ENCODE measurements at regions not wholly inside any gene's neighbourhood (a gene's known extent, or its start where the extent isn't known, plus 50 kb on each side); places are given as distances from the start of the nearest gene placed in this dataset.
"Not testable (repeated sequence)": the region's sequence is repeated elsewhere in the genome, so short reads cannot be mapped to it uniquely, and the experiment has no call there.

DNA sequence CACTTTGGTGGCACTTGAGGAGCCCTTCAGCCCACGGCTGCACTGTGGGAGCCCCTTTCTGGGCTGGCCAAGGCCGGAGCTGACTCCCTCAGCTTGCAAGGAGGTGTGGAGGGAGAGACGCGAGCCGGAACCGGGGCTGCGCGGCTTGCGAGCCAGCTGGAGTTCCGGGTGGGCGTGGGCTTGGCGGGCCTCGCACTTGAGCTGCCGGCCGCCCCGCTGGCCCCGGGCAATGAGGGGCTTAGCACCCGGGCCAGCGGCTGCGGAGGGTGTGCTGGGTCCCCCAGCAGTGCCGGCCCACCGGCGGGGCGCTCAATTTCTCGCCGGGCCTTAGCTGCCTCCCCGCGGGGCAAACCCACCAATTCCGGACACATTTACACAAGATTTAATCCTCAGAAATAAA, 113.7 kb upstream of the RXFP1 start:
- DNase-seq (ENCODE audit: low spot score) = not testable (repeated sequence)

DNA sequence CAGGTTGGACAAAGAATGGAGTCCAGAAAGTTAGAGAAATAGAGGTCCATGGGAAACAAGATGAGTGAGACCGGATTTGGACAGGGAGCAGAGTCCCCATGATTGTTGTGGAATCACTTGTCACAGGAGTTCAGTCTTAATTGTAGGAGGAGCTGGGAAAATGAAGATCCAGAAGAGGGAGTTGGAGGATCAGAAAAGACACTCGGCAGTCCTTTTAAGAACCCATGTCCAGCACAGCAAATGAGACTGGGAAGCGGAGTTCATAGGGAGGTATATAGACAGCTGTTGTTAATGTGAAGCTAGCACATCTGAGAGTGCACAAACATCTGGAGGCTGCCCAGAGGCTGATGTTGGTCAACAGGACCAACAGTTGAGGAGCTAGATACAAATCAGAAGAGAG, 111.4 kb upstream of the RXFP1 start:
- DNase-seq (ENCODE audit: low spot score) = peak; percentile 44

DNA sequence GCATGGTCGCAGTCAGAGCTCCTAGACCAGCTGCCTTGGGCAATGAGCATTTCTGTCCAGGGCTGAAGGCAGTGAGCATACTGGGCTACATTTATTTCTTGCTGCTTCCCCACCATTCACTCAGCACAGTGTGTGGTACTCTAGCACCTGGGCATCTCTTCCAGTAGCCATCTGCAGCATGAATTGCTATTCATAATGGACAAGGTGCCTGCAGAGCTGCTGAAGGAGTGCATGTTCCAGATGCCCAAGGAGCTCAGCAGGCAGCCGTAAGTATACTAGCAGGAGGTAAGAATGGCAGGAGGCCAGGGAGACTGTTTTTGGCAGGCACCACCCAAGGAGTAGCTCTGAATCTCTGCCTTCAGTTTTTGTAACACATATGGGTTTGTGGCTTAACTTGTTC, 110.4 kb upstream of the RXFP1 start:
- DNase-seq (ENCODE audit: low spot score) = no peak

DNA sequence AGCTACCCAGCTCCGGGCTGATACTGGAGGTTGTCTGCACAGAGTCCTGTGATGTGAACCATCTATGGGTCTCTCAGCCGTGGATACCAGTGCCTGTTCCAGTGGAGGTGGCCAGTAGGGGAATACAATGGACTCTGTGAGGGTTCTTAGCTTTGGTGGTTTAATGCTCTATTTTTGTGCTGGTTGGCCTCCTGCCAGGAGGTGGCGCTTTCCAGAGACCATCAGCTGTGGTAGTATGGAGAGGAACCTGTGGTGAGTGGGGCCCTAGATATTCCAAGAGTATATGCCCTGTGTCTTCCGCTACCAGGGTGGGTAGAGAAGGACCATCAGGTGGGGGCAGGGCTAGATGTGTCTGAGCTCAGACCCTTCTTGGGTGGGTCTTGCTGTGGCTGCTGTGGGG, 103.0 kb upstream of the RXFP1 start:
- DNase-seq (ENCODE audit: low spot score) = not testable (repeated sequence)

DNA sequence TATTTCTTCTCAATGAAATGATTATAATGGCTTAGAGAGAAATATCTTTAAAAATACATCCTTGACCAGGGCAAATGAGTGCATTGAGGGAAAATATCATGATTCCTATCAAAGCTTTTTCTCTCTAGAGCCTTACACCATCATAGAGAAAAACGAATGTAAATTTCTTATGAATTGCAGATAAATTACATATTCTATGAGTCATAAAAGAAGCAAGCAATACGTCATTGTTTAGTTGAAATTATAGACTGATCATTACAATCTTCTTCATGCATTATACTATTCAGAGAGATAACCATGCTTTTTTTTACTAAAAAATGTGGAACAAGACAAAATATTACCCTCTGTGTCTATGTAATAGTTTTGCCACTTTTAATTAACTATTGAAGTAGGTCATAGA, 100.9 kb upstream of the RXFP1 start:
- no peak for DNase-seq (ENCODE audit: low spot score)

DNA sequence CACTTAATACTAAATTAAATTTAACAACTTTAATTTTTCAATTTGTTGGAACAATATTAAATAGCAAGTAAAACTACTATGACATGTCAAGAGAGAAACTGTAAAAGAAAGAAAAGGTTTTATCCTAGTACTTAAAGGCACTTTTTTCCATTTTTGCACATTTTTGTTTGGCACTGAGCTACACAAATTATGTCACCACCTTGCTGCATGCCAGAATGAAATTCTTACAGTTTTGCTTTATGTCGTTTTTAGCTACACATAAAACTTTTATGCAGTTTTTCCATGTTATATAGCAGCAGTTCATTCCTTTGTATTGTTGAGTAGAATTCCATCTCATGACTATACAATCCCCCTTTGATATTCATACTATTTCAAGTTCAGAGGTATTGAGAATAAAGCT, 99.1 kb upstream of the RXFP1 start:
- no peak for DNase-seq (ENCODE audit: low spot score)

DNA sequence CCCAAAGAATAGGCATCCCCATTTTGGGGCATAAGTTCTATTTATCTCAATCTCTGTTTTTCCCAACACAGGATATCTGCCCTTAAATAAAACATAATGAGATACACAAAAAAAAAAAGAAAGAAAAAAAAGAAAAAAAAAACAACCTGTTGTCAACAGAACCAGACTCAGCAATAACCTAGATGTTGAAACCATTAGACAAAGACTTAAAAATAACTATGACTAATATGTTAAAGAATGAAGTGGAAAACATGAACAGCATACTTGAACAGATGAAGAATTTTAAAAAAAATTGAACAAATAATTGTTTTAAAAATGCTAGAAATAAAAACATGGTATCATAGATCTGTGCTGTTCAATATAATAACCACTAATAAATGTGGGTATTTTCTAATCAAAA, 93.4 kb upstream of the RXFP1 start:
- DNase-seq (ENCODE audit: low spot score) = peak; percentile 17

DNA sequence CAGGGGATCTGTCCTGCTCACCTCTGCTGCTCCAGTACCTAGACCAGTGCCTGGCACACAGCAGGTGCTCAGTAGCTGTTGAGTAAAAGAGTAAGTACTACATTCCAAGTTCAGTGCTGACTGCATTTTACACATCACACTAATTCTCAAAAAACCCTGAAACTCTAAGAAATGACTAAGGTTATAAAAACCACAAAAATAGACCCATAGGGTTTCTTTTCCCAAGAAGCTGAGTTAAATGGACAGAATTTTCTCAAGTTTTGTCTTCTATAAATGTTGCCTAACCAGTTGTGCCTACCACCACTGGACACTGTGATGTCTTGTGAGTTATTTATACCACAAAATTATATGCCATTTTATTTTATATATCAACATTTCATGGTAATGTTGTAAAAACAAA, 78.9 kb upstream of the RXFP1 start:
- DNase-seq (ENCODE audit: low spot score) = no peak

DNA sequence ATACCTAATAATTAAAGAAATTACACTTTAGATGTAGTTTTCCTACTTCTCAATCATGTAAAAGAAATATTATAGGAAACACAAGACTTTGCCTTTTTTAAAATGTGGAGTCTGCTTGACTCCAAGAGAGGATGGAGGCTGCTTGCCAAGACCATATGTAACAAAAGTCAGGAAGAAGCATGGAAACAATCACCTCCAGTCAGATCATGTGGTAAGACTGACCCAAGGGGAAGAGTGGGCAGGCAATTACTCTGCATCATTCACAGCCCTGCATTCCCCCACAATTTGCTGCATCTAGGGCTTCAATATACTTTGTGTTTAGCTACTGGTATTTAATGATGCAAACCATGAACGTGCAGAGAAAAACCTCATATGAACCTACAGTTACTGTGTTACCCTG, 78.0 kb upstream of the RXFP1 start:
- no peak for DNase-seq (ENCODE audit: low spot score)

DNA sequence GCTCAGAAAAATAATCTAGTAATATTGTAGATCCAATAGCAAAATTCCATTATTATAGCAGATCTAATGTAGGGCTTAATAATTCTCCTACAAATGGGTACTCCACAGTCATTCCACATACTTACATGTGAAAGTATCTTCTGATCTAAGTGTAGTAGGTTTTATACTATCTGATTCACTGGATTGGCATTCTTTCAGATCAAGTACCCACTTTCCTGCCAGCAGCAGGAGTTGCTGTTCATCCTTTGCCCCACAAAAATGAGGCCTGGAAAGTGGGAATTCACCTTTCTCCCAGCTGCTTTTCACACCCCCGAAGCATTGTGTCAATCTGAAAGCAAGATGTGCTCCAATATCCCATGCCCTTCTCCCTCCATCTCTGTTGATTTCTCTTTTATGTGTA, 77.1 kb upstream of the RXFP1 start:
- DNase-seq (ENCODE audit: low spot score) = no peak

DNA sequence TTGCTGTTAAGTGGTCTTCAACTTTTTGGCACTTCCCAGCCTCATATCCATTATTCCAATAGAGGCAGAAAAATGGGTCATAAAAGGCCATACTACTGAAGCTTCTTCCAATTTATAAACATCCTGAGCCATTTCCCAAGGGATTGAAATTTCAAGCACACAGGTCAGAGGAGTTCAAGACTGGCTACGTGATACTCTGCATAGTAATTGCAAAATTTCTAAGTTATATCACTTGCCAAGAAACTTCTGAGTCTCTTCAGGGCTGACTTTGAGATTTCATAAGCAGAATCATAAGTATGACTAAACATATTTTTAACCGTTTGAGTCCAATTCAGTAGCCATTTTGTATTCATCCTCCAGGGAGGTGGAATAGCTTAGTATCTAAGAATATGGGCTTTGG, 75.6 kb upstream of the RXFP1 start:
- peak; percentile 49 for DNase-seq (ENCODE audit: low spot score)

DNA sequence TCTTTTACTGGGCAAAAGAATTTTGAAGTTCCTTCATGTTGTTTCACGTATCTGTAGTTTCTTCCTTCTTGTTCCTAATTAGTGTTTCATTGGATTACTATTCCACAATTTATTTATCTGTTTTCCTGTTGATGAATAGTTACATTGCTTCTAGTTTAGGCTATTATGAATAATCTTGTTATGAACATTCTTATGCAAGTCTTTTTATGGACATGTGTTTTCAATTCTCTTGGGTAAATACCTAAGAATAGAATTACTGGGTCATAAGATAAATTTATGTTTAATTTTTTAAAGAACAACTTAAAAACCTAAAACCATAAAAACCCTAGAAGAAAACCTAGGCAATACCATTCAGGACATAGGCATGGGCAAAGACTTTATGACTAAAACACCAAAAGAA, 70.9 kb upstream of the RXFP1 start:
- DNase-seq (ENCODE audit: low spot score) = no peak

DNA sequence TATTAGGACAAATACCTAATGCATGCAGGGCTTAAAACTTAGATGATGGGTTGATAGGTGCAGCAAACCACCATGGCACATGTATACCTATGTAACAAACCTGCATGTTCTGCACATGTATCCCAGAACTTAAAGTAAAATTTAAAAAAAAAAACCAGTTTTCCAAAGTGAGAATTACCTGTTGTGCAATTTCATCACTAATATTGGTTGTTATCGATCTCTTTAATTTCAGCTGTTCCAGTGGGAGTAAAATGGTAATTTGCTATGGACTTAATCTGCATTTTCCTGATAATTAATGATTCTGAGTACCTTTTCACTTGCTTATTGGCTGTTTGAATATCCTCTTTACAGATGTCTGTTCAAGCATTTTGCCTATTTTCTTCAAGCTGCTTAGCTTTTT, 69.6 kb upstream of the RXFP1 start:
- DNase-seq (ENCODE audit: low spot score) = not testable (repeated sequence)

DNA sequence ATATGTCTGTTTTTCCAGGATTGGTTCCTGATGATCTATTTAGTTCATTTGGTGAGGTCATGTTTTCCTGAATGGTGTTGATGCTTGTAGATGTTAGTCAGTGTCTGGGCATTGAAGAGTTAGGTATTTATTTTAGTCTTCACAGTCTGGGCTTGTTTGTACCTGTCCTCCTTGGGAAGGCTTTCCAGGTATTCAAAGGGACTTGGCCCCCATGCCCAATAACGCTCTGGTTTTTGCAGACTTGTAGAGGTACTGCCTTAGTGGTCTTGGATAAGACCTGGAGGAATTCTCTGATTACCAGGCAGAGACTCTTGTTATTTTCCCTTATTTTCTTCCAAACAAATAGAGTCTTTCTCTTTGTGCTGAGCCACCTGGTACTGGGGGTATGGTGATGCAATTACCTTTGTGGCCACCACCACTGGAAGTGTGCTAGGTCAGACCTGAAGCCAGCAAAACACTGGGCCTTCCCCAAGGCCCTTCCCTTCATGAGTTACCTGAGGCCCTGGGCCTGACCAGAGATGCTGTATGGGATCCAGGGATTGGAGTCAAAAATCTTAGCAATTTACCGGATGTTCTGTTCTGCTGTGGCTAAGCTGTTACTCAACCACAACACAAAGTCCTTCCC, 63.3 kb upstream of the RXFP1 start:
- DNase-seq (ENCODE audit: low spot score) = no peak

DNA sequence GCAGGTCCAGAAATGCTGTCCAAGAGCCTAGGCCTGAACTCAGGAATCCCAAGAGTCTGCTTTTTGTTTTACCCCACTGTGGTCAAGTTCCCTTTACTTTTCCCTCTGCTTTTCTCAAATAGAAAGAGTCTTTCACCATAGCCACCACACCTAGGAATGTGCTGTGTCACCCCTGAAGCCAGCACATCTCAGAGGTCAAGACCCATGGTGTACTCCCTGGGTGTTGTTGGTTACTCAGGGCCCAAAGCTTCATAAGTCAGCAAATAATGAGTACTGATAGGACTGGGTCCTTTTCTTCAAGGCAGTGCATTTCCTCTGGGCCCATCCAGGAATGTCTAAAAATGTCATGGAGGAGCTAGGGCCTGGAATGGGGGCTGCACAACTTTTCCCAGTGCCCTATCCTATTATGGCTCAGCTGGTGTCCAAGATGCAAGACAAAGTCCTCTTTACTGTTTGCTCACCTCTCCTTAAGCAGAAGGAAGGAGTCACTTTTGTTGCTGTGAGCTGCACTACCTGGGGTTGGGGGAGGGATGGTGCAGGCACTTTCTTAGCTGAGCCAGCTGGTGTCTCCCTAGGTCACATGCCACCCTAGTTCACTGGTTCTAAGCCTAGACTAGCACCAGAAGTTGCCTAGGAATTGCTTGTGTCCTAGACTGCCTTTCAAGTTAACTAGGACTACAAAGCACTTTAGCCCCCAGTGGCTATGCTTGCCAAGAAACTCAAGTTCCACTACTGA, 62.4 kb upstream of the RXFP1 start:
- no peak for DNase-seq (ENCODE audit: low spot score)

DNA sequence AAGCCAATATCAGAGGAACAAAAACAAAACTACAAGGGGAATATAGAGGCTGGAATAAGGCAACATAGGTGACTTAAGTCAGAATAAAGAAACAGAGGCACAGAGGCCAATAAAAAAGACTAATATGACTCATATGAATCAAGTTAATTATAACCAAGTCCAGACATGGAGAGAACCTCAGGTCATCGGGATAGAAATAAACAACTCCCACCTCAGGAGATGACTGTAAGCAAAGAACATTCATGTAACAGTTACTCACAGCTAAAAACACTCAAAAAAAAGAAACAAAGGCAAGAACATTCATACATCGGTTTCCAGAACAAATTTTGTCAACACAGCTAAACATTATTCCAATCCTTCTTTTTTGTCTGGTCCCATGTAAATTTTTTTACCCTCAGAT, 60.3 kb upstream of the RXFP1 start:
- no peak for DNase-seq (ENCODE audit: low spot score)

DNA sequence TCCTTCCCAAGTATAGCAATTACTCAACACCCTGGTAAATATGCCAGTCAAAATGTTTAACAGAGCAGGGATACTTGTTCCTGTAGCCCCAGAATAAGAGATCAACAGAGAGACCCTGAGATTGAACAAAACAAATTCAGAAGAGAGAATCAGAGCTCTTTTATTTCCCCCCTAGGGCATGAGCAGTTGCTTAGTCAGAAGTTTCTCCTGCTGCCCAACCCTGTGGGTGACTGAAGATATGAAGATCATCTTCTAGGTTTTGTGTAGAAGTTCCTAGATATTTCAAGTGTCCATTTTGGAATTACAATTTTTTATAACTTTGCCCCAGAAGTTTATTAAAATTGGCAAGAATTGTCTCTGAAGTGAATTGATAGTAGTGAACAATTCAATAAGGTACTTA, 59.1 kb upstream of the RXFP1 start:
- DNase-seq (ENCODE audit: low spot score) = no peak
